Endothelial cell (in vitro differentiated cells): ENCODE measurements at regions not wholly inside any gene's neighbourhood (a gene's known extent, or its start where the extent isn't known, plus 50 kb on each side); places are given as distances from the start of the nearest gene placed in this dataset.

Experiments
- DNase-seq: peaks from one replicate; pipeline ENCODE4 v3.0.0; 2021; ENCODE audit warnings: low spot score
- H3K27ac Mint-ChIP-seq: one replicate; pipeline ENCODE4 v1.8.0; 2021; ENCODE audit warnings: mixed read lengths, inconsistent platforms; ENCODE audit not compliant: unreplicated experiment
- H3K27me3 Mint-ChIP-seq: one replicate; pipeline ENCODE4 v1.8.0; 2021; ENCODE audit warnings: mild to moderate bottlenecking, moderate library complexity, mixed read lengths, inconsistent platforms; ENCODE audit not compliant: unreplicated experiment
- H3K36me3 Mint-ChIP-seq: one replicate; pipeline ENCODE4 v1.8.0; 2021; ENCODE audit warnings: mild to moderate bottlenecking, low read depth, mixed read lengths, inconsistent platforms; ENCODE audit not compliant: unreplicated experiment
- H3K4me1 Mint-ChIP-seq: one replicate; pipeline ENCODE4 v1.8.0; 2021; ENCODE audit warnings: mild to moderate bottlenecking, mixed read lengths, inconsistent platforms; ENCODE audit not compliant: unreplicated experiment
- H3K4me3 Mint-ChIP-seq: one replicate; pipeline ENCODE4 v1.8.0; 2021; ENCODE audit warnings: mild to moderate bottlenecking, mixed read lengths, inconsistent platforms; ENCODE audit not compliant: unreplicated experiment
- H3K9me3 Mint-ChIP-seq: one replicate; pipeline ENCODE4 v1.8.0; 2021; ENCODE audit warnings: mixed read lengths, inconsistent platforms; ENCODE audit not compliant: unreplicated experiment
- CTCF ChIP-seq: fragments of 200-600 bp; sonication (generic); IDR thresholded peaks from one replicate; pipeline ENCODE4 v1.5.0; 2021; ENCODE audit warnings: antibody characterized with exemption; ENCODE audit not compliant: unreplicated experiment

- no peak for DNase-seq
- no peak overlapping the region for H3K27ac Mint-ChIP-seq
- no peaks in the 10 kb centered on the region for H3K9me3 Mint-ChIP-seq
- peaks cover 9% of the 10 kb centered on the region for H3K4me1 Mint-ChIP-seq
- H3K27me3 Mint-ChIP-seq = peaks cover 2% of the 10 kb centered on the region
- TF ChIP-seq CTCF = no peak
- no peaks in the 10 kb centered on the region for H3K36me3 Mint-ChIP-seq
- no peak overlapping the region for H3K4me3 Mint-ChIP-seq
Measured at GRCh38 chr3:187954873-187955586, 198.9 kb upstream of the LPP start.

GRCh38 chr3:187955587-187955952 is 198.4 kb upstream of the LPP start:
- peaks cover 2% of the 10 kb centered on the region for H3K27me3 Mint-ChIP-seq
- no peaks in the 10 kb centered on the region for H3K9me3 Mint-ChIP-seq
- DNase-seq = no peak
- H3K4me3 Mint-ChIP-seq = no peak overlapping the region
- H3K27ac Mint-ChIP-seq = no peak overlapping the region
- TF ChIP-seq CTCF = no peak
- H3K4me1 Mint-ChIP-seq = peaks cover 9% of the 10 kb centered on the region
- no peaks in the 10 kb centered on the region for H3K36me3 Mint-ChIP-seq

DNA sequence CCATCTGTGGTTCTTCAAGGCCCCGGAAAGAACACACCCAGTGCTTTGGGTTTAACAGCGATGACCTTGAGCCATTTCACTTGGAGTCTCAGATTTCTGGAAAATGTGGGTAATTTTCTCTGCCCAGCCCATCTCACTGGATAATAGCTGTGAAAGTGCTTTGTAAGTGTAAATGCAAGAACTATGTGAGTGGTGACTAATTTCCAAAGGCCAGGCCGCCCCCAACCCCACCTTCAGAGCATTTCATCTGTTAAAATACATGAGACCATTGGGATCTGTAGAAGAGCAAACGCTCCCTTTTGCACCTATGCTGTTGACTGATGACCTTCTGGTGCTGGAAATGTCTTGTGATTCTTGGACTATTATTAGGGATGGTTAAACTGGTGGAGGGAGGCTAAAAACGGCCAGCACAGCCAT is 196.8 kb upstream of the LPP start:
- no peak for DNase-seq
- Mint-ChIP-seq H3K4me1 (peaks cover under 1% of the 10 kb centered on the region), H3K27me3 (peaks cover 2% of the 10 kb centered on the region), H3K4me3 (no peak overlapping the region), H3K9me3 (no peaks in the 10 kb centered on the region), H3K36me3 (no peaks in the 10 kb centered on the region), H3K27ac (no peak overlapping the region)
- no peak for TF ChIP-seq CTCF

DNA sequence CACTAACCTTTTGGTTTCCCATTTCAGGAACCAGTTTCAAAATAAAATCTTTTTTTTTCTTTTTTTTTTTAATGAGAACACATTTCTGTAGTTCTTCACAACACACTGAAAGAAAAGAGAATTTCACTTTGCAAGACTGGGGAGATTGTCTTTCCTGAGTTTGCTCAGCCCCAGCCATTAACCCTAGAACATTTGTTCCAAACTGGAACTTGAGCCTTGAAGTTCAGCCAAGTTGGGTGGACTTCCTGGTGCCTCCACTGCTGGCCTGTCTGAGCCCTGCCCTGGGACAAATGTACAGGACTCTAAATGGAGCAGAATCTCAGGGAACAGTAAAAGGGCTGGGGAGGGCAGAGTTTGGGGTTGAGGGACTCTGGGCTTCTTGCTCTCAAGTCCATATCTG is 196.4 kb upstream of the LPP start:
- no peaks in the 10 kb centered on the region for H3K4me1 Mint-ChIP-seq
- H3K36me3 Mint-ChIP-seq = no peaks in the 10 kb centered on the region
- H3K27ac Mint-ChIP-seq = no peak overlapping the region
- no peak for DNase-seq
- no peak overlapping the region for H3K4me3 Mint-ChIP-seq
- TF ChIP-seq CTCF = no peak
- no peaks in the 10 kb centered on the region for H3K9me3 Mint-ChIP-seq
- peaks cover 2% of the 10 kb centered on the region for H3K27me3 Mint-ChIP-seq

DNA sequence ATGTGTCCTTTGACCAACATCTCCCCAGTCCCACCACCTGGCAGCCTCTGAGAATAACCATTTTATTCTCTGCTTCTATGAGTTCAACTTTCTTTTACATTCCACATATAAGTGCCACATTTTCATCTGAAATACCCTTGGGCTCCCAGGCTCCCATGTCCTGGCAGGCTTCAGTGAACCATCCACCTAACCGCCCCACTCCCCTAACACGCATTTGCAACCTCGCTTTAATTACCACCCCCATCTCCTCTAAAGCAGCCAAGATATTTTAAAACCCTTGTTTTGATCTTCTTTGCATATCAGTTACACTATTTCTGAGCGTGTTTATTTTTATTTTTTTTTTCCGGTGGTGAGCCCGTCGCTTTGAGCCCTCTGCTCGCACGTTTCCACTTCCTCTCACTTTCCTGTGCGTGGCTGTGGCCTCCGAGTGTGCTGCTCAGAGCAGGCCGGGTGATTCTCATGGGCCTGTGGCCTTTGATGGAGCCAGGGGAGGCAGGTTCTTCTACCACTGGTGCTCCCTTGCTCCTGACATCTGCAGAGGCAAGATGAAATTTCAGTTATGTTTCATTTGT is 195.4 kb upstream of the LPP start:
- TF ChIP-seq CTCF = no peak
- H3K4me3 Mint-ChIP-seq = no peak overlapping the region
- no peaks in the 10 kb centered on the region for H3K9me3 Mint-ChIP-seq
- no peak overlapping the region for H3K27ac Mint-ChIP-seq
- no peaks in the 10 kb centered on the region for H3K4me1 Mint-ChIP-seq
- peaks cover 2% of the 10 kb centered on the region for H3K27me3 Mint-ChIP-seq
- DNase-seq = no peak
- H3K36me3 Mint-ChIP-seq = no peaks in the 10 kb centered on the region
